Urinary bladder (tissue), 3 donors: ENCODE measurements at regions not wholly inside any gene's neighbourhood (a gene's known extent, or its start where the extent isn't known, plus 50 kb on each side); places are given as distances from the start of the nearest gene placed in this dataset.

Source experiments
- DNase-seq: peaks from one replicate; pipeline ENCODE4 v3.0.0-alpha.2; 2015; ENCODE audit errors: extremely low spot score
- H3K27ac ChIP-seq: one replicate; pipeline ENCODE4 v1.5.1; 2013; ENCODE audit warnings: low read depth, mild to moderate bottlenecking, moderate library complexity
- H3K36me3 ChIP-seq: one replicate; pipeline ENCODE4 v1.6.1; 2013; ENCODE audit warnings: mild to moderate bottlenecking, moderate library complexity; ENCODE audit not compliant: insufficient read depth
- H3K4me1 ChIP-seq: one replicate; pipeline ENCODE4 v1.6.1; 2013; ENCODE audit warnings: mild to moderate bottlenecking, moderate library complexity; ENCODE audit not compliant: insufficient read depth
- H3K4me3 ChIP-seq: one replicate; pipeline ENCODE4 v1.5.1; 2013; ENCODE audit warnings: low read depth, low read length
- whole genome bisulfite sequencing: extraction: QIAGEN DNeasy Blood & Tissue Kit; methylation state at CpG from one replicate; pipeline ENCODE4 v1.1.7; 2013; 5-methylcytosine and 5-hydroxymethylcytosine counted together
- donor health status: healthy with polysubstance abuse.
- donor health status: healthy.

- Histone ChIP-seq H3K4me1 (no peaks in the 10 kb centered on the region), H3K4me3 (no peak overlapping the region), H3K36me3 (no peaks in the 10 kb centered on the region), H3K27ac (no peak overlapping the region)
- 92% methylated on average over 3 of the region's 3 CpGs for WGBS
- no peak for DNase-seq
Measured at GRCh38 chr2:133843091-133843490, 274.8 kb upstream of the NCKAP5 start.

DNA sequence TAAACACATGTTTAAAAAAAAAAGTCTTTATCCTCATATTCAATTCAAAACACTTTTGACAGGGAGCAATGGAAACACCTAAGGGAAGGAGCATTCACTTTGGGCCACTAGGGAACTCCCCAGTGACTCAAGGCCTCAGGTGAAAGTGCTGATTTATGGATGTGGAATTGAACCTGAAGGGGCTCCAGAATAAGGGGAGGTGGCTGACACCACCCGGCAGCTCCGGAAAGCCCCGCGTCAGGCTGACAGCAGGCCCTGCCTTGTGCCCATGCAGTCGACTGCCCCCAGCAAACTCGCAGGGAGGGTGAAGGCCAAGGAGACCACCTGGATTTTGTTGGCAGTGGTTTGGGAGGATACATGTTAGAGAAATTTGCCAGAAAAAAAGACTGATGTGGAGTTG, 275.3 kb upstream of the NCKAP5 start:
- WGBS, result 92% methylated on average over 6 of the region's 6 CpGs
- Histone ChIP-seq H3K36me3 (no peaks in the 10 kb centered on the region), H3K4me1 (no peaks in the 10 kb centered on the region), H3K27ac (no peak overlapping the region), H3K4me3 (no peak overlapping the region)
- DNase-seq, result no peak

DNA sequence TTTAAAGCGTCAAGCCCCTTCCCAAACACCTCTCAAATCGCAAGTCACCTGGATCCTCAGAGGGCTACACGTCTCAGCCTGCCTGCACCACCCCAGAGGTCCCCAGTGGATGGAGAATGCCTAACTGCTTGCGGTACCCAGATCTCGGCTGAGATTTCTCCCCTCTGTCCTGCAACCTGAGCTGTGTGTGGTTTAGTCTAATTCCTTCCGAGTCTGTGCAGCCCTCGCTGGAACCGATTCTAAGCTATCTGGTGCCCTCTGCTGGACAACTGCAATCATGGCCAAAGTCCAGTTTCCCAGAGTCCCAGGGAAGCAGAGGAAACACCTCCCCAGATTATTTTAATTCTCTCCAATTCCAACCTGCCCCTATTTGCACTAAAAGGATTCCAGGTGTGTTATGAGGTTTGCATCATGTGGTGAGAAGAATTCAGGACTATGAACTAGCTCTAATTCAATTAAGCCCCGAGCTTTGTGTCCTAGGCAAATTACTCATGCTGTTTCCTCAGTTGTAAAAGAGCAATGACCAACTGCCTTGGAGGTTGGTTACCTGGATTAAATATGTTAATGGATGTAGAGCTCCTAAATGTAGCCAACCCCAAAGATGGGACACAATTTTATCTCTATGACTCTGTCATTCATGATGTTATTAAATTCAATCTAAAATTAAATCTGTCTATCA, 276.1 kb upstream of the NCKAP5 start:
- DNase-seq, result no peak
- H3K4me1 ChIP-seq, result no peaks in the 10 kb centered on the region
- WGBS, result 31% methylated on average over 9 of the region's 9 CpGs
- no peaks in the 10 kb centered on the region for H3K36me3 ChIP-seq
- no peak overlapping the region for H3K4me3 ChIP-seq
- no peak overlapping the region for H3K27ac ChIP-seq

- WGBS, result 92% methylated on average over 4 of the region's 4 CpGs
- H3K36me3 ChIP-seq, result no peaks in the 10 kb centered on the region
- no peak for DNase-seq
- no peak overlapping the region for H3K27ac ChIP-seq
- no peak overlapping the region for H3K4me3 ChIP-seq
- no peaks in the 10 kb centered on the region for H3K4me1 ChIP-seq
Measured at GRCh38 chr2:133846476-133846875, 278.2 kb upstream of the NCKAP5 start.

DNA sequence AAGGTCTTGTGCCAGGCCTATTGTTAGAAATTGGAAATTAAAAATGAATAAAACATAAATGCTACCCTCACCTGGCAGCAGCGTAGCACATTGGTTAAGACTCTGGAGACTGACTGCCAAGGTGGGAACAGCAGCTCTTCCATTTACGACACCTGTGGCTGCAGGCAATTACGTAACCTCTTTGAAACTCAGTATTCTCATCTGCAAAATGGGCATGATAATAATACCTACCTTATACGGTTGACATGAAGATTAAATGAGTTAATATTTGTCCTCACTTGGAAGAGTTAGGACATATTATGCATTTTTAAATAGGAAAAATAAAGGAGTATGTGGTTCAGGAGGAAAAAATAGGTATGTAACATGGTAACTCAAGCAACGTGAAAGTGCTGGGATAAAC, 279.3 kb upstream of the NCKAP5 start:
- no peaks in the 10 kb centered on the region for H3K4me1 ChIP-seq
- no peak overlapping the region for H3K4me3 ChIP-seq
- no peak overlapping the region for H3K27ac ChIP-seq
- H3K36me3 ChIP-seq, result no peaks in the 10 kb centered on the region
- WGBS, result 93% methylated on average over 5 of the region's 5 CpGs
- no peak for DNase-seq

- Histone ChIP-seq H3K4me1 (no peaks in the 10 kb centered on the region), H3K4me3 (no peak overlapping the region), H3K36me3 (no peaks in the 10 kb centered on the region), H3K27ac (no peak overlapping the region)
- WGBS, result 63% methylated on average over 4 of the region's 4 CpGs
- DNase-seq, result no peak
Measured at GRCh38 chr2:133848111-133848649, 279.9 kb upstream of the NCKAP5 start.

GRCh38 chr2:133849341-133849740, 281.1 kb upstream of the NCKAP5 start:
- Histone ChIP-seq H3K36me3 (no peaks in the 10 kb centered on the region), H3K4me3 (no peak overlapping the region), H3K27ac (no peak overlapping the region), H3K4me1 (no peaks in the 10 kb centered on the region)
- DNase-seq, result no peak
- WGBS, result 88% methylated on average over 1 of the region's 1 CpG

- no peak for DNase-seq
- Histone ChIP-seq H3K4me3 (no peak overlapping the region), H3K27ac (no peak overlapping the region), H3K4me1 (no peaks in the 10 kb centered on the region), H3K36me3 (no peaks in the 10 kb centered on the region)
- WGBS, result 87% methylated on average over 5 of the region's 5 CpGs
Measured at GRCh38 chr2:133854603-133855200, 286.4 kb upstream of the NCKAP5 start.

- no peaks in the 10 kb centered on the region for H3K36me3 ChIP-seq
- DNase-seq, result no peak
- no peak overlapping the region for H3K4me3 ChIP-seq
- WGBS, result 79% methylated on average over 4 of the region's 4 CpGs
- no peaks in the 10 kb centered on the region for H3K4me1 ChIP-seq
- no peak overlapping the region for H3K27ac ChIP-seq
Measured at GRCh38 chr2:133855526-133855925, 287.3 kb upstream of the NCKAP5 start.

DNA sequence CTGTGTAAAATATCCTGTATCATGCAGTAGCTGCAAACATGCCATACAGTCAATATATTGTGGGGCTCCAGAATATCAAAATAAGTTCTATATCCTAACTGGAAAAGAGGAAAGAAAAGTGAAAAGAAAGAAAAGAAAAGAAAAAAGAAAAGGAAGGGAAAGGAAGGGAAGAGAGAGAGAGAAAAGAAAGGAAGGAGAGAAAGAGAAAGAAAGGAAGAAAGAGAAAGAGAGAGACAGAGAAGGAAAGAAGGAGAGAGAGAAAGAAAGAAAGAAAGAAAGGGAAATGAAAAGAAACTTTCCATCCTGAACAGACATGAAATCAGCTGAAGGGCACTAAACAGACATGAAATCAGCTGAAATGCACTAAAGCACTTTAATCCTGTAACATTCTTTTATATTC, 288.4 kb upstream of the NCKAP5 start:
- no peaks in the 10 kb centered on the region for H3K36me3 ChIP-seq
- no peak overlapping the region for H3K4me3 ChIP-seq
- H3K27ac ChIP-seq, result no peak overlapping the region

DNA sequence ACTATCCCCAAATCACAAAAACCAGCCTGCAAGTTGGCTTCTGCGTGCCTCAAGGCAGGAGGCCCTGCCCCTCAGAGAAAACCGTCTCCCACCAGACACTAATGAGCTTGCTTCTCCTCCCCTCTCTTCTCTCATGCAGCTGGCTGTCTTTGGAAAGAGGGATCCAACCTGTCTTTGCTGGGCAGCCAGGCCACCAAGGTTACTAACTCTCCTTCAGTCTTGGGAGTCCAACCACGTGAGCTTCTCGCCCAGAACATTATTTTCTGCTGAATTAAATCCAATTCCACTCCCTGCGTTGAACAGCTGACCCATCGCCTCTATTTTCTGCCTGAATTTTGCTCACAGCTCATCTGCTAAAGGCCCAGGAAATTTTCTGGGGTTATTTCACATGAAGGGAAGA, 291.3 kb upstream of the NCKAP5 start:
- DNase-seq, result no peak
- Histone ChIP-seq H3K4me3 (no peak overlapping the region), H3K36me3 (no peaks in the 10 kb centered on the region), H3K4me1 (no peaks in the 10 kb centered on the region), H3K27ac (no peak overlapping the region)
- WGBS, result 67% methylated on average over 6 of the region's 6 CpGs

More for the DNA sequence above, 288.4 kb upstream of the NCKAP5 start:
- no peaks in the 10 kb centered on the region for H3K4me1 ChIP-seq
- no peak for DNase-seq

GRCh38 chr2:133862400-133862977, 294.2 kb upstream of the NCKAP5 start:
- Histone ChIP-seq H3K27ac (no peak overlapping the region), H3K36me3 (no peaks in the 10 kb centered on the region), H3K4me3 (no peak overlapping the region), H3K4me1 (no peaks in the 10 kb centered on the region)
- no peak for DNase-seq
- WGBS, result 41% methylated on average over 4 of the region's 4 CpGs

GRCh38 chr2:133863106-133863800, 295.0 kb upstream of the NCKAP5 start:
- DNase-seq, result no peak
- H3K4me1 ChIP-seq, result no peaks in the 10 kb centered on the region
- no peak overlapping the region for H3K4me3 ChIP-seq
- H3K36me3 ChIP-seq, result no peaks in the 10 kb centered on the region
- H3K27ac ChIP-seq, result no peak overlapping the region
- WGBS, result 90% methylated on average over 8 of the region's 8 CpGs

- Histone ChIP-seq H3K4me3 (no peak overlapping the region), H3K27ac (no peak overlapping the region), H3K36me3 (no peaks in the 10 kb centered on the region), H3K4me1 (no peaks in the 10 kb centered on the region)
- 77% methylated on average over 1 of the region's 1 CpG for WGBS
- no peak for DNase-seq
Measured at GRCh38 chr2:133865141-133865540, 296.9 kb upstream of the NCKAP5 start.
